ENCODE measurements at regions not wholly inside any gene's neighbourhood (a gene's known extent, or its start where the extent isn't known, plus 50 kb on each side); places are given as distances from the start of the nearest gene placed in this dataset.

- H3K9me3 ChIP-seq, result no peaks in the 10 kb centered on the region
- no peaks in the 10 kb centered on the region for H3K36me3 ChIP-seq (ENCODE audit: low read depth)
- H3K4me1 ChIP-seq (ENCODE audit: low read depth), result no peaks in the 10 kb centered on the region
- H3K4me3 ChIP-seq, result no peak overlapping the region
- DNase-seq (peak; percentile 69 to 83 (median 69)), ATAC-seq (peak; percentile 60)
- intact Hi-C loops (cut with DNase I, micrococcal nuclease), result no loop called here
- no peak for TF ChIP-seq CTCF (IDR thresholded peaks at IDR 0.05)
Observed at GRCh38 chr2:43018179-43019024, 208.0 kb downstream of the ZFP36L2 start.

- intact Hi-C loops (cut with DNase I, micrococcal nuclease), result no loop called here
- ATAC-seq (peak; percentile 85), DNase-seq (peak in 2 of 3 donors; percentile 14 to 23)
Observed at GRCh38 chr2:43013821-43014345, 212.5 kb downstream of the ZFP36L2 start.

GRCh38 chr2:43012966-43013365 is 213.4 kb downstream of the ZFP36L2 start:
- Histone ChIP-seq H3K9me3 (no peaks in the 10 kb centered on the region), H3K4me1 (ENCODE audit: low read depth) (peaks cover 9% of the 10 kb centered on the region), H3K36me3 (ENCODE audit: low read depth) (no peaks in the 10 kb centered on the region), H3K4me3 (no peak overlapping the region)
- no peak for DNase-seq
- TF ChIP-seq CTCF (IDR thresholded peaks at IDR 0.05), result no peak
- no peak for ATAC-seq
- intact Hi-C loops (cut with DNase I, micrococcal nuclease), result no loop called here

More at GRCh38 chr2:43013821-43014345, 212.5 kb downstream of the ZFP36L2 start:
- Histone ChIP-seq H3K4me1 (ENCODE audit: low read depth) (peaks cover 9% of the 10 kb centered on the region), H3K9me3 (no peaks in the 10 kb centered on the region), H3K4me3 (no peak overlapping the region), H3K36me3 (ENCODE audit: low read depth) (no peaks in the 10 kb centered on the region)
- TF ChIP-seq CTCF (IDR thresholded peaks at IDR 0.05), result no peak

GRCh38 chr2:43011158-43011491 is 215.3 kb downstream of the ZFP36L2 start:
- intact Hi-C loops (cut with DNase I, micrococcal nuclease), result no loop called here
- Histone ChIP-seq H3K36me3 (ENCODE audit: low read depth) (no peaks in the 10 kb centered on the region), H3K9me3 (peaks cover 2% of the 10 kb centered on the region), H3K4me3 (no peak overlapping the region), H3K4me1 (ENCODE audit: low read depth) (peaks cover 14% of the 10 kb centered on the region)
- peak in 1 of 3 donors; percentile 4 for DNase-seq
- TF ChIP-seq CTCF (IDR thresholded peaks at IDR 0.05), result no peak
- peak; percentile 45 for ATAC-seq

- intact Hi-C loops (cut with DNase I, micrococcal nuclease), result no loop called here
- Histone ChIP-seq H3K9me3 (peaks cover 2% of the 10 kb centered on the region), H3K4me3 (no peak overlapping the region), H3K4me1 (ENCODE audit: low read depth) (peaks cover 18% of the 10 kb centered on the region), H3K36me3 (ENCODE audit: low read depth) (no peaks in the 10 kb centered on the region)
- peak; percentile 50 for ATAC-seq
- peak in 1 of 3 donors; percentile 5 for DNase-seq
- no peak for TF ChIP-seq CTCF (IDR thresholded peaks at IDR 0.05)
Observed at GRCh38 chr2:43010438-43011157, 215.8 kb downstream of the ZFP36L2 start.
